Myocyte (in vitro differentiated cells): ENCODE measurements at regions not wholly inside any gene's neighbourhood (a gene's known extent, or its start where the extent isn't known, plus 50 kb on each side); places are given as distances from the start of the nearest gene placed in this dataset.
"Not testable (repeated sequence)": the region's sequence is repeated elsewhere in the genome, so short reads cannot be mapped to it uniquely, and the experiment has no call there.

Source experiments
- DNase-seq: peaks from one replicate; pipeline ENCODE4 v3.0.0-alpha.2; 2012; ENCODE audit warnings: low read depth

GRCh38 chr2:133871545-133872209, 303.4 kb upstream of the NCKAP5 start:
- no peak for DNase-seq

- no peak for DNase-seq
Measured at GRCh38 chr2:133878326-133878725, 310.1 kb upstream of the NCKAP5 start.

GRCh38 chr2:133879703-133880102, 311.4 kb upstream of the NCKAP5 start:
- DNase-seq: no peak

- not testable (repeated sequence) for DNase-seq
Measured at GRCh38 chr2:133882159-133882558, 313.9 kb upstream of the NCKAP5 start.

GRCh38 chr2:133884739-133885381, 316.6 kb upstream of the NCKAP5 start:
- peak; percentile 11 for DNase-seq

GRCh38 chr2:133885847-133886246, 317.6 kb upstream of the NCKAP5 start:
- no peak for DNase-seq

- peak; percentile 73 for DNase-seq
Measured at GRCh38 chr2:133886735-133887675, 318.7 kb upstream of the NCKAP5 start.

- no peak for DNase-seq
Measured at GRCh38 chr2:133887676-133888040, 319.4 kb upstream of the NCKAP5 start.

GRCh38 chr2:133888107-133888506, 319.8 kb upstream of the NCKAP5 start:
- no peak for DNase-seq

- DNase-seq: no peak
Measured at GRCh38 chr2:133888621-133889219, 320.5 kb upstream of the NCKAP5 start.

- DNase-seq: no peak
Measured at GRCh38 chr2:133892352-133892913, 324.2 kb upstream of the NCKAP5 start.

GRCh38 chr2:133894429-133894828, 326.2 kb upstream of the NCKAP5 start:
- no peak for DNase-seq

- DNase-seq: not testable (repeated sequence)
Measured at GRCh38 chr2:133897838-133898237, 329.6 kb upstream of the NCKAP5 start.

- no peak for DNase-seq
Measured at GRCh38 chr2:133900909-133901308, 332.6 kb upstream of the NCKAP5 start.

GRCh38 chr2:133906396-133906795, 338.1 kb upstream of the NCKAP5 start:
- no peak for DNase-seq

- no peak for DNase-seq
Measured at GRCh38 chr2:133906926-133907325, 338.7 kb upstream of the NCKAP5 start.

- no peak for DNase-seq
Measured at GRCh38 chr2:133908171-133908570, 339.9 kb upstream of the NCKAP5 start.

GRCh38 chr2:133918141-133918540, 335.7 kb upstream of the MGAT5 start:
- no peak for DNase-seq

- DNase-seq: no peak
Measured at GRCh38 chr2:133919285-133919684, 334.6 kb upstream of the MGAT5 start.

GRCh38 chr2:133927894-133928293, 326.0 kb upstream of the MGAT5 start:
- DNase-seq: no peak

- DNase-seq: no peak
Measured at GRCh38 chr2:133936096-133936495, 317.8 kb upstream of the MGAT5 start.
